AG09319 (cell line): ENCODE measurements at regions not wholly inside any gene's neighbourhood (a gene's known extent, or its start where the extent isn't known, plus 50 kb on each side); places are given as distances from the start of the nearest gene placed in this dataset.

ENCODE experiments used
- DNase-seq: peaks from one replicate; pipeline ENCODE4 v3.0.0-alpha.2; 2010; ENCODE audit warnings: low read depth; ENCODE audit errors: extremely low read depth
- TF ChIP-seq, protein P1 (sequence below): IDR thresholded peaks from 2 replicates; pipeline ENCODE4 v1.5.1; 2011; ENCODE audit warnings: low read depth, mild to moderate bottlenecking, inconsistent platforms, low read length, moderate library complexity

DNA sequence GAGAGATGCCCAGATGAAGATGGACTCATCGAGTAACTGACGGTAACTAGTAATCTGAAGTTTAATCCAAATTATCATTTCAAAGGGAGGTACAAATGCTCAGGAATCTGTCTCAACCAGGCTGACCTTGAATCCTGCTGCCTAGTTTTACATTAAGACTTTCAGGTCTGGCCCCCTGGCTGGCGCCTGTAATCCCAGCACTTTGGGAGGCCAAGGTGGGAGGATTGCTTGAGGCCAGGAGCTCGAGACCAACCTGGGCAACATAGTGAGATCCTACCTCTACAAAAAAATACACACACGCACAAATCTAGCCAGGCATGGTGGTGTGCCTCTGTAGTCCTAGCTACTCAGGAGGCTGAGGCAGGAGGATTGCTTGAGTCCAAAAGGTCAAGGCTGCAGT, 95.7 kb upstream of the AKT3 start:
- no peak for DNase-seq
- TF ChIP-seq, protein P1, sequence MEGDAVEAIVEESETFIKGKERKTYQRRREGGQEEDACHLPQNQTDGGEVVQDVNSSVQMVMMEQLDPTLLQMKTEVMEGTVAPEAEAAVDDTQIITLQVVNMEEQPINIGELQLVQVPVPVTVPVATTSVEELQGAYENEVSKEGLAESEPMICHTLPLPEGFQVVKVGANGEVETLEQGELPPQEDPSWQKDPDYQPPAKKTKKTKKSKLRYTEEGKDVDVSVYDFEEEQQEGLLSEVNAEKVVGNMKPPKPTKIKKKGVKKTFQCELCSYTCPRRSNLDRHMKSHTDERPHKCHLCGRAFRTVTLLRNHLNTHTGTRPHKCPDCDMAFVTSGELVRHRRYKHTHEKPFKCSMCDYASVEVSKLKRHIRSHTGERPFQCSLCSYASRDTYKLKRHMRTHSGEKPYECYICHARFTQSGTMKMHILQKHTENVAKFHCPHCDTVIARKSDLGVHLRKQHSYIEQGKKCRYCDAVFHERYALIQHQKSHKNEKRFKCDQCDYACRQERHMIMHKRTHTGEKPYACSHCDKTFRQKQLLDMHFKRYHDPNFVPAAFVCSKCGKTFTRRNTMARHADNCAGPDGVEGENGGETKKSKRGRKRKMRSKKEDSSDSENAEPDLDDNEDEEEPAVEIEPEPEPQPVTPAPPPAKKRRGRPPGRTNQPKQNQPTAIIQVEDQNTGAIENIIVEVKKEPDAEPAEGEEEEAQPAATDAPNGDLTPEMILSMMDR = no peak

DNA sequence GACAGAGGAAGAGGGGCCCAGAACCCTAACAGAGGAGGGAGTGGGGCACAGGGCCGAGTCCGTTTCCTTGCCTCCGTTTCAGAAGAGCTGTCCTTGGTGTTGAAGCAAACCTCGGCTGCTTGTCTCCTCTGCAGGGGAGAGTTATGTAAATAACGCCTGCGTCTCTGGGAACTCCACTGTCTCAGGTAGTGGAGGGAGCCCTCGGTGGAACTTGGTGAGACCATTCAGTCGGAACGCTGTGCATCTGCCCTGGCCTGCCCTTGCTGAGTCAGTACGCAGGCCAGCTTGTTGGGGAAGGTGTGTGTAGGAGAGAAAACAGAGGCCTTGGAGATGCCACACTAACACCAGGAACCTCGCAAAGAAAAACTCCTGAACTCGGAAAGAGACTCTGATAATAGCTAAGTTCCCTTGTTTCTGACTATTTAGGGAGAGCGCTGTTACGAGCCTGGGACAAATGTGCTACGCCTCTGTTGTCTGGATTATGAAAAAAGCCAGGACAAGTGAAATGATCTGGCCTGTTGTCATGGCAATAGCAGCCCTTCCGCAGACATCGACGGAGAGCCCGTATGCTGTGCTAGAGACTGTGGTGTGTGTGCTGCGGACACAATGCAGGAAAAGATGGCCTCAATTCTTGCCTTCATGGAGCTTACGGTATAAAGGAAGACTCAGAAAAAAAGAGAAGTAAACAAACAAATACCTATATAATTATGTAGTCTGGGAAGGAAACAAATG, 94.6 kb upstream of the AKT3 start:
- TF ChIP-seq, protein P1 = no peak
- no peak for DNase-seq

DNA sequence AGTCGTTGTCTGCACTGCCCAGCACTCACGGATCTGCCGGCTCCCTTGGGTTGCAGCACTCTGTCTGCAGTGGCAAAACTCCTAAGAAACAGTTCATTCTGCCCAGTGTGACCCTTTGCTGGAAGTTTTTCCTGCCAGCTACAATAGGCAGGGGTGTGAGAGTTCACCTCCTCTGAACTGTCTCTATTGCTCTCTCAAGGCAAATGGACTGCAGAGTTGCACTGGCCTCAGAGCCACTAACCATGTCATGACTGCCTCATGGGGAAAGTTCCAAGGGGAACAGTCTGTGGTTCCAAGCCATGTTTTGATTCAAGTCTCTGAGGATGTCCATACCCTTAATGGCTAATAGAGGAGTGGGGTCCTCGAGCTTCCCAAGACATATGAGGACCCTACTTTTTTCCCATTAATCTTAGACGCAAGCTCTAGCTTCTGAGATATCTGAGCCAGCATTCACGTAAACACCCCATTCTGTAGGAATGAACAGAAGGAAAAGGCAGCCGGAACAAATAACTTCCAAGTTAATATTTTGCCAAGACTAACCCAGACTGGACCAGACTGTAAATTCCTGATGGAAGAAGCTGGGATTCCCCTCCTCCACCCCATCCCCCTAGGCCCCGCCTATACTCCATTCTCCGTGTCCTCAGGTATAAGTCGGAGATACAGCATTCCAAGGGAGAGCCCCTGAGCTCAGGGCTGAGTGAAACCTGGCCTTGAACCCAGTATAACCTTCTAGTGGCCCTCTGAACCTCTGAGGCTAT, 93.8 kb upstream of the AKT3 start:
- no peak for DNase-seq
- TF ChIP-seq, protein P1 = no peak

DNA sequence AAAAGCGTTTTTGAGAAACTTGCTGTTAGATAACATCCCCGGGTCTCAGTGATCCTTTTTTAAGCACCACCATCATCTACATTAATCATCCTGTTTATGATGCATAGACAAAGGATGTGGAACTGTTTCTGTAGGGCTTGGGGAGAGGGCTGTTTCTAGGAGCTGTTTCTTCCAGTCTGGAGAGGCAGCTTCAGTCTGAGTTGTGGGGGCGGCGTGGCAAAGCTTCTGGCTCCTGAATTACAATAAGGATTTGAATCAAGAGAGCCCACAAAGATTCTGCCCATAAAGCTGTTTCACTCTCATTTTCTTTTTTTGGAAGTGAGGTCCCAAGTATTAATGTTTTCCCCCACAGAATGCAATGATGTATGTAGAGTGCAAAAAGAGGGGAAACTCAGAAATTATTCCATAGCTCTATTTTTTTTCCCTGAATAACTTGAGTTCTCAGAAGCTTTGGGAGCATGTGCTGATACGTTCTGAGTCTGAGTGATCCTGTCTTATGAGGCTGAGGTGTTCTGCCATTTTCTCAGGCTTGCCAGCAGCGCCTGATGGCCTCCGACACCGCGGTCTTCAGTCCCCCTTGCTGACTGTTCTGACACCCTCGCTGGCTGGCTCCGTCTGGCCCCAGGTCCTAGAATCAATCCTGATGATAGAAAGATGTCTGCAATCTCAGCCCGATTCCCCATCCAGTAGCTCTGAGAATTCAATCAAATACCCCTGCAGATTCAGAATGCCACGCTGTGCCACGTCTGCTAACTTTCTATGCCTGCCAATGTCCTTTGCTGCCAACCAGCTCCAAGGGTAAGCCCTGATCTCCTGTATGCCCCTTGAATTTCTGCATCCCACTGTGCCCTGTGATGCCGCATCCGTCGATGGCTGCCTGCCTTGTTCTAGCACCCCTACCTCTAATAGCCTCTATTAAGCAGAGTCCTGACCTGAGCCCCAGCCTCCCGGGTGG, 92.4 kb upstream of the AKT3 start:
- DNase-seq = no peak
- TF ChIP-seq, protein P1 = no peak

DNA sequence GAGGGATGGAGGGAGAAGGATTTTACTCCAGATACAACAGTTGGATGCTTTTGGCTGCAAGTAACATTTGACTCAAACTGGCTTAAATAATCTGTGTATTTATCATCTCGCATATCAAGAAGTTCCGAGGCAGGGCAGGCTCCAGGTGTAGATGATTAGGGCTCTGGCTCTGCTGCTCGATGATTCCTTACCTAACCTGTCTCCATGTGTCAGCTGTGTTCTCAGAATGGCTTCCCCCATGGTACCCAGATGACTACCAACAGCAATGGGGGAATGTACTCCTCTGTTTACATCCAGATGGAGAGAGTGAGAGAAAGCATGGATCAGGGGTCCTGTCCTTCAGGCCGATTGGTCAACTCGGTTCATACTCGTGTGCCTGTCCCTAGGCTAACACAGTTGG, 90.4 kb upstream of the AKT3 start:
- no peak for DNase-seq
- TF ChIP-seq, protein P1 = no peak

DNA sequence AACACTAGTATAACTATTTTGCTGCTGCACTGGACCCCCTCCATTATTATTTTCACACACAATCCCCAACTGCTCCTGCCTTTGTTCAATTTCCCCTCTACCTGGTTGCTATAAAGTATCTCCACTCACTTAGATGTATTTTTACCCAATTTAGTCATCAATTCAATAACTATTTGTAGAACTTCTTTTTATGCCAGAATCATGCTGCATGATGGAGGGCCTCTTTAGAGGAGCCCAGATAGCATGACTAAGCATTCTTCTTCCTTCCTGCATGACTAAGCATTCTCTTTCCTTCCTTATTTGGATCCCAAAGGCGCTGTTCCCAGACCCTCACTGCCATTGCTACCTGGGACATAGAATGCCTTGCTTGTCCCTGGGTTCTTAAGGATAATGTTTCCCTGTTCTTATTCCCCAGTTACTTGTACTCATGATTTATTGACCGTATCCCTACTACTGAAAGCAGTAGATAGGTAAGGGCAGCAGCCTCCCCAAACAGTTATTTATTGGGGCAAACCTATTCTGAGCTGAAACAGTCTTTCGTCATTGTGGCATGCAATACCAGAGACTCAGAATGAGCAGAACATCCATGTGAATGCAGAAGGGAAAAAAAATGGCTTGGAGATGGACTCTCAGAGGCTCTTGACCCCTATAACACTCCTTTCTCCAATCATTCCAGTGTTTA, 89.3 kb upstream of the AKT3 start:
- DNase-seq = no peak
- TF ChIP-seq, protein P1 = no peak
